Testis (tissue), 2 donors: ENCODE measurements at regions not wholly inside any gene's neighbourhood (a gene's known extent, or its start where the extent isn't known, plus 50 kb on each side); places are given as distances from the start of the nearest gene placed in this dataset.

Experiments used
- DNase-seq: peaks from one replicate; pipeline ENCODE4 v3.0.0-alpha.2; 2019
- H3K27ac ChIP-seq, 2 donors: fragments of 200-600 bp; sonication (generic); one replicate each; pipeline ENCODE4 v1.5.1; 2019
- H3K27me3 ChIP-seq: fragments of 200-600 bp; sonication (generic); one replicate; pipeline ENCODE4 v1.5.1; 2019
- H3K36me3 ChIP-seq: fragments of 200-600 bp; sonication (generic); one replicate; pipeline ENCODE4 v1.5.1; 2017; ENCODE audit warnings: low read depth; ENCODE audit errors: missing control alignments
- H3K4me1 ChIP-seq: fragments of 200-600 bp; sonication (generic); one replicate; pipeline ENCODE4 v1.5.1; 2019
- H3K4me3 ChIP-seq, 2 donors: fragments of 200-600 bp; sonication (generic); one replicate each; pipeline ENCODE4 v1.5.1; 2017 to 2019
- H3K9me3 ChIP-seq: fragments of 200-600 bp; sonication (generic); one replicate; pipeline ENCODE4 v1.5.1; 2017
- CTCF ChIP-seq, 3 experiments: fragments of 450-650 bp in 2 of 3; fragments of 200-600 bp in 1 of 3; sonication (generic) in 1 of 3; IDR thresholded peaks; one replicate each; pipeline ENCODE4 v1.5.1; 2016 to 2019; ENCODE audit warnings: antibody characterized with exemption in 3 of 3, mild to moderate bottlenecking in 2 of 3, moderate library complexity in 1 of 3
- POLR2A ChIP-seq: fragments of 450-650 bp; IDR thresholded peaks from one replicate; pipeline ENCODE4 v1.6.1; 2017; ENCODE audit warnings: antibody characterized with exemption, mild to moderate bottlenecking, moderate library complexity
- WGBS, 2 donors: methylation state at CpG; one replicate each; pipeline ENCODE4 v1.1.5; 2018; 5-methylcytosine and 5-hydroxymethylcytosine counted together
- intact Hi-C: fragments of 100-400 bp; cut with DNase I; formaldehyde crosslinking; loops from one replicate; pipeline ENCODE4 v1.15.1; 2023; ENCODE audit warnings: low total_unique reads

- H3K4me1 ChIP-seq, result no peaks in the 10 kb centered on the region
- no peak overlapping the region for H3K27ac ChIP-seq
- no peak for TF ChIP-seq CTCF (IDR thresholded peaks at IDR 0.05)
- no peaks in the 10 kb centered on the region for H3K9me3 ChIP-seq
- H3K27me3 ChIP-seq, result no peaks in the 10 kb centered on the region
- intact Hi-C loops, result loop anchor here (10.0 kb wide), 1 partner anchor 492 kb away; no protein-coding TSS in a partner anchor
- no peak overlapping the region for H3K4me3 ChIP-seq
- DNase-seq, result no peak
- no peaks in the 10 kb centered on the region for H3K36me3 ChIP-seq
- 73 to 77% methylated on average over 2 of the region's 2 CpGs for WGBS, 2 donors
These were observed 74.5 kb upstream of the WWC1 start for GRCh38 chr5:168216989-168217388.

- Histone ChIP-seq H3K27ac (no peak overlapping the region), H3K4me1 (no peaks in the 10 kb centered on the region), H3K4me3 (no peak overlapping the region), H3K36me3 (no peaks in the 10 kb centered on the region), H3K9me3 (no peaks in the 10 kb centered on the region), H3K27me3 (no peaks in the 10 kb centered on the region)
- 85 to 88% methylated on average over 7 of the region's 7 CpGs for WGBS, 2 donors
- no peak for DNase-seq
- intact Hi-C loops, result loop anchor here (10.0 kb wide), 1 partner anchor 493 kb away; no protein-coding TSS in a partner anchor
- TF ChIP-seq CTCF (IDR thresholded peaks at IDR 0.05) (no peak), POLR2A (no peak)
These were observed 73.9 kb upstream of the WWC1 start for GRCh38 chr5:168217497-168217896.

GRCh38 chr5:168218746-168219145 is 72.7 kb upstream of the WWC1 start:
- Histone ChIP-seq H3K27ac (no peak overlapping the region), H3K36me3 (no peaks in the 10 kb centered on the region), H3K9me3 (no peaks in the 10 kb centered on the region), H3K4me1 (no peaks in the 10 kb centered on the region), H3K4me3 (no peak overlapping the region), H3K27me3 (no peaks in the 10 kb centered on the region)
- intact Hi-C loops, result loop anchor here (10.0 kb wide), 1 partner anchor 494 kb away; no protein-coding TSS in a partner anchor
- no peak for DNase-seq
- WGBS, 2 donors, result 87 to 90% methylated on average over 9 of the region's 9 CpGs
- no peak for TF ChIP-seq CTCF (IDR thresholded peaks at IDR 0.05)
- no peak for TF ChIP-seq POLR2A

GRCh38 chr5:168219515-168220410 is 71.7 kb upstream of the WWC1 start:
- no peak overlapping the region for H3K4me3 ChIP-seq
- DNase-seq, result peak; percentile 80

More at GRCh38 chr5:168219515-168220410, 71.7 kb upstream of the WWC1 start:
- Histone ChIP-seq H3K27me3 (no peaks in the 10 kb centered on the region), H3K4me1 (no peaks in the 10 kb centered on the region), H3K27ac (no peak overlapping the region), H3K36me3 (no peaks in the 10 kb centered on the region), H3K9me3 (no peaks in the 10 kb centered on the region)
- TF ChIP-seq POLR2A (no peak), CTCF (IDR thresholded peaks at IDR 0.05) (peak; percentile 85 to 94 (median 88))
- 30 to 32% methylated on average over 8 of the region's 8 CpGs for WGBS, 2 donors
- intact Hi-C loops, result loop anchor here (10.0 kb wide), 1 partner anchor 495 kb away; no protein-coding TSS in a partner anchor
